Esophagus squamous epithelium (tissue), 5 donors: ENCODE measurements at regions not wholly inside any gene's neighbourhood (a gene's known extent, or its start where the extent isn't known, plus 50 kb on each side); places are given as distances from the start of the nearest gene placed in this dataset.

Source experiments
- DNase-seq: peaks from one replicate; lab custom pipeline; 2025; lab: John Stamatoyannopoulos, UW
- H3K27ac ChIP-seq, 4 donors: fragments of 200-600 bp; sonication (generic); one replicate each; pipeline ENCODE4 v1.5.1; 2016 to 2019; ENCODE audit warnings: mild to moderate bottlenecking in 1 of 4
- H3K27me3 ChIP-seq, 4 donors: fragments of 200-600 bp; sonication (generic); 1 replicate in 3 of 4; 2 replicates in 1 of 4; pipeline versions ENCODE4 v1.5.1 to v1.6.0; 2017 to 2021; ENCODE audit warnings: antibody characterized with exemption in 1 of 4
- H3K36me3 ChIP-seq, 3 donors: fragments of 200-600 bp; sonication (generic); one replicate each; pipeline ENCODE4 v1.5.1; 2016 to 2019
- H3K4me1 ChIP-seq, 3 donors: fragments of 200-600 bp; sonication (generic); one replicate each; pipeline ENCODE4 v1.5.1; 2017 to 2019
- H3K4me3 ChIP-seq, 4 donors: fragments of 200-600 bp; sonication (generic); 1 replicate in 3 of 4; 2 replicates in 1 of 4; pipeline ENCODE4 v1.5.1; 2016 to 2019; ENCODE audit warnings: mild to moderate bottlenecking in 2 of 4, moderate library complexity in 1 of 4
- H3K9me3 ChIP-seq, 3 donors: fragments of 200-600 bp; sonication (generic); one replicate each; pipeline ENCODE4 v1.5.1; 2016 to 2019
- CTCF ChIP-seq, 6 experiments: fragments of 450-650 bp in 4 of 6; fragments of 200-600 bp in 2 of 6; sonication (generic) in 2 of 6; IDR thresholded peaks; one replicate each; pipeline ENCODE4 v1.5.1; 2016 to 2019; ENCODE audit warnings: antibody characterized with exemption in 6 of 6, mild to moderate bottlenecking in 4 of 6, moderate library complexity in 4 of 6
- POLR2A ChIP-seq, 4 donors: fragments of 450-650 bp; IDR thresholded peaks; one replicate each; pipeline ENCODE4 v1.6.1; 2017; ENCODE audit warnings: antibody characterized with exemption in 4 of 4, mild to moderate bottlenecking in 4 of 4, moderate library complexity in 3 of 4
- WGBS, 2 donors: methylation state at CpG; one replicate each; pipeline ENCODE4 v1.1.5; 2018; 5-methylcytosine and 5-hydroxymethylcytosine counted together
- intact Hi-C: fragments of 100-400 bp; cut with DNase I; formaldehyde crosslinking; loops from one replicate; pipeline ENCODE4 v1.15.0; 2022
- donor health status: DM: yes; HTN: yes; CAD: no.

- TF ChIP-seq CTCF (IDR thresholded peaks at IDR 0.05): no peak
- no peak for TF ChIP-seq POLR2A (IDR thresholded peaks at IDR 0.05)
- no peak for DNase-seq
- no peak overlapping the region for H3K4me3 ChIP-seq
- H3K36me3 ChIP-seq: no peaks in the 10 kb centered on the region
- H3K27ac ChIP-seq: no peak overlapping the region
- intact Hi-C loops: no loop called here
- no peaks in the 10 kb centered on the region for H3K27me3 ChIP-seq
- no peaks in the 10 kb centered on the region for H3K9me3 ChIP-seq
- no peaks in the 10 kb centered on the region for H3K4me1 ChIP-seq
Measured at GRCh38 chr4:66216252-66216651, 546.0 kb upstream of the EPHA5 start.

DNA sequence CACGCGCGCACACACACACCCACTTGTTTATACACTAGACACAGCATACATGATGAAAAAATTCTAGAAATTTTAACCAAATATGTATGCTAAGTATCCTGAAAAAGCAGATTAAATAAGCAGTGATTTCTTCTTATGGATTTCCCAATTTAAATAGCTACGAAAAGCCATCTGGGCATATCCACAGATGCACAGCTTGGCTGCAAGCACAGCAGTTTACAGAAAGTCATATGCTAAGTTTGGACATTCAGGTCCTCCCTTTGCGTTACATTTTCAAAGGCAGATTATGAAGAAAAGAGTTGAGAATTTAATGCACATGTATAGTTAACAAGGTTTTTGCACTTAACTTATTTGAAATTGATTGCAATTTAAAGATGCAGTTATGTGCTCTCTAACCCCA is 542.2 kb upstream of the EPHA5 start:
- TF ChIP-seq POLR2A (IDR thresholded peaks at IDR 0.05) (no peak), CTCF (IDR thresholded peaks at IDR 0.05) (no peak)
- H3K27ac ChIP-seq: no peak overlapping the region
- WGBS, 2 donors: 81 to 92% methylated on average over 5 of the region's 5 CpGs
- no peak overlapping the region for H3K4me3 ChIP-seq
- H3K9me3 ChIP-seq: no peaks in the 10 kb centered on the region
- intact Hi-C loops: no loop called here
- no peaks in the 10 kb centered on the region for H3K36me3 ChIP-seq
- no peaks in the 10 kb centered on the region for H3K4me1 ChIP-seq
- DNase-seq: no peak
- H3K27me3 ChIP-seq: no peaks in the 10 kb centered on the region

GRCh38 chr4:66204534-66205247 is 534.4 kb upstream of the EPHA5 start:
- WGBS, 2 donors: 30 to 40% methylated on average over 3 of the region's 3 CpGs

DNA sequence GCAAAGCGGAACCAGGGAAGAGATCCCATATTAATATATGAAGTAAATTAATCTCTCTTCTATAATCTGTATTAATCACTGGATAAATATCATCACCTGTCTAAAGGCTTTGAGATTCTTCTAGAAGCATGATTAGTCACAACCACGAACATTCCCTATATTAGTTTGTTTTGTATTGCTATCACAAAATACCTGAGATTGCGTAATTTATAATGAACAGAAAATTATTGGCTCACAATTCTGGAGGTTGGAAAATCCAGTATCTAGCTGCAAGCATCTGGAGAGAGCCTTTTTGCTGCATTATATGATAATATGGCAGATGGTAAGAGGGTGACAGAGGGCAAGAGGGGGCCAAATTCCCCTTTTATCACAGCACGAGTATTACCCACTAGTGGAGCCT is 532.6 kb upstream of the EPHA5 start:
- H3K9me3 ChIP-seq: no peaks in the 10 kb centered on the region
- no peak for DNase-seq
- TF ChIP-seq POLR2A (IDR thresholded peaks at IDR 0.05): no peak
- WGBS, 2 donors: 69 to 75% methylated on average over 4 of the region's 4 CpGs
- H3K27ac ChIP-seq: no peak overlapping the region
- H3K27me3 ChIP-seq: no peaks in the 10 kb centered on the region
- H3K4me3 ChIP-seq: no peak overlapping the region
- H3K36me3 ChIP-seq: no peaks in the 10 kb centered on the region
- H3K4me1 ChIP-seq: no peaks in the 10 kb centered on the region
- intact Hi-C loops: no loop called here

More at GRCh38 chr4:66204534-66205247, 534.4 kb upstream of the EPHA5 start:
- Histone ChIP-seq H3K36me3 (no peaks in the 10 kb centered on the region), H3K4me3 (no peak overlapping the region), H3K27me3 (no peaks in the 10 kb centered on the region), H3K9me3 (no peaks in the 10 kb centered on the region), H3K4me1 (no peaks in the 10 kb centered on the region), H3K27ac (no peak overlapping the region)
- intact Hi-C loops: no loop called here
- no peak for DNase-seq
- TF ChIP-seq POLR2A (IDR thresholded peaks at IDR 0.05) (no peak), CTCF (IDR thresholded peaks at IDR 0.05) (no peak)

GRCh38 chr4:66197451-66197850 is 527.2 kb upstream of the EPHA5 start:
- no peak for DNase-seq
- no peak for TF ChIP-seq CTCF (IDR thresholded peaks at IDR 0.05)
- TF ChIP-seq POLR2A (IDR thresholded peaks at IDR 0.05): no peak
- H3K27me3 ChIP-seq: no peaks in the 10 kb centered on the region
- no peak overlapping the region for H3K4me3 ChIP-seq
- no peak overlapping the region for H3K27ac ChIP-seq
- no peaks in the 10 kb centered on the region for H3K4me1 ChIP-seq
- 18 to 23% methylated on average over 1 of the region's 1 CpG for WGBS, 2 donors
- H3K9me3 ChIP-seq: no peaks in the 10 kb centered on the region
- intact Hi-C loops: no loop called here
- H3K36me3 ChIP-seq: no peaks in the 10 kb centered on the region

DNA sequence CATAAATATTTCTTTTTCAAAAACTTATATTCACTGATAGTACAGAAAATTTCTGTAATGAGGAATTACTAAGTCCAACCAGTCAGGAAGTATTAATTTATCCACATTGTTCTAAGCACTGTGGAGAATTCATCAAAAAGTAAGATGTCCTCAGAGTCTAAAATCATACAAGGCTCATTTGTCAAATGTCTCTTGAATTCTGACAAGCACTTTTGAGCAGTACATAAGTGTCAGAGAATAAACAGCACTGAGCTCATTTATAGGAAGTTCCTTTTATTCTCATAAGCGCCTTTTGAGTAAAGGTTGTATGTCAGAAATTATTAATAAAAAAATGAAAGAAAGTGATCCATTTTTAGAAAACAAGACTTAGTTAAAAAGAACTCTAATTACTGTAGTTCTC is 523.2 kb upstream of the EPHA5 start:
- DNase-seq: no peak
- TF ChIP-seq CTCF (IDR thresholded peaks at IDR 0.05) (no peak), POLR2A (IDR thresholded peaks at IDR 0.05) (no peak)
- no peak overlapping the region for H3K27ac ChIP-seq
- WGBS, 2 donors: 63 to 90% methylated on average over 1 of the region's 1 CpG
- intact Hi-C loops: no loop called here
- H3K9me3 ChIP-seq: no peaks in the 10 kb centered on the region
- no peaks in the 10 kb centered on the region for H3K36me3 ChIP-seq
- H3K4me3 ChIP-seq: no peak overlapping the region
- H3K4me1 ChIP-seq: no peaks in the 10 kb centered on the region
- H3K27me3 ChIP-seq: no peaks in the 10 kb centered on the region
